IMR-90 (cell line): ENCODE measurements at regions not wholly inside any gene's neighbourhood (a gene's known extent, or its start where the extent isn't known, plus 50 kb on each side); places are given as distances from the start of the nearest gene placed in this dataset.

Source experiments
- BHLHE40 ChIP-seq: fragments of 150-350 bp; IDR thresholded peaks from 2 replicates; pipeline ENCODE4 v1.6.1; 2016; ENCODE audit warnings: mild to moderate bottlenecking, low read depth, low read length
- CEBPB ChIP-seq: IDR thresholded peaks from 2 replicates; pipeline ENCODE4 v1.6.1; 2012; ENCODE audit warnings: low read depth, low read length, improper control_type of control experiment
- CTCF ChIP-seq: conservative IDR thresholded peaks from 2 replicates; pipeline ENCODE4 v1.5.1; 2012; ENCODE audit warnings: mild to moderate bottlenecking, low read depth, low read length, improper control_type of control experiment
- MAZ ChIP-seq: IDR thresholded peaks from 2 replicates; pipeline ENCODE4 v1.6.1; 2012; ENCODE audit warnings: low read depth, mild to moderate bottlenecking, low read length, improper control_type of control experiment, moderate library complexity, borderline replicate concordance
- MXI1 ChIP-seq: IDR thresholded peaks from 2 replicates; pipeline ENCODE4 v1.6.1; 2012; ENCODE audit warnings: low read depth, mild to moderate bottlenecking, low read length, moderate library complexity, borderline replicate concordance
- NFE2L2 ChIP-seq: fragments of 150-350 bp; IDR thresholded peaks from 2 replicates; pipeline ENCODE4 v1.6.1; 2016; ENCODE audit warnings: low read depth, mild to moderate bottlenecking, low read length
- POLR2A ChIP-seq: IDR thresholded peaks from 2 replicates; pipeline ENCODE4 v1.6.1; 2012; ENCODE audit warnings: mild to moderate bottlenecking, low read depth, low read length
- RAD21 ChIP-seq: IDR thresholded peaks from 2 replicates; pipeline ENCODE4 v1.6.1; 2012; ENCODE audit warnings: low read length, improper control_type of control experiment
- RFX5 ChIP-seq: IDR thresholded peaks from 2 replicates; pipeline ENCODE4 v1.8.0; 2012; ENCODE audit warnings: low read depth, mild to moderate bottlenecking, low read length, moderate library complexity
- TF ChIP-seq, protein P1 (sequence below): fragments of 150-350 bp; IDR thresholded peaks from 2 replicates; pipeline ENCODE4 v1.6.1; 2016; ENCODE audit warnings: low read depth, mild to moderate bottlenecking, low read length, moderate library complexity, borderline replicate concordance

DNA sequence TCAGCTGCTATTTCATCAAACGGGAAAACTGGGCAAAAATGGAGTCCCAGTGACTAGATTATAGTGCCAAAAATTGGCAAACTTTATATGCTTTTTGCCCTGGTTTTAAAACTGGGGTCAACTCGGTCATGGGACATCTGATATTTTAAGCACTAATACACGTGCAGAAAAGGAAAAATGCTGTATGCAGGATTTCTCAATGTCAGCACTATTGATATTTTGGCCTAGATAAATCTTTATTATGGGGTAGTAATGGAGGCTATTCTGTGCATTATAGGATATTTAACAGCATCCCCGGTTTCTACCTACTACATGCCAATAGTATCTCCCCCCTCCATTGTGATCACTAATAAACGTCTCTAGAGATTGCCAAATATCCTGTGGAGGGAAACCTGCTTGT is 870.9 kb upstream of the IGFBP7 start:
- TF ChIP-seq CTCF (no peak), BHLHE40 (no peak), RAD21 (no peak), CEBPB (no peak), POLR2A (no peak), NFE2L2 (no peak), RFX5 (no peak), MXI1 (no peak), MAZ (no peak)
- TF ChIP-seq, protein P1, sequence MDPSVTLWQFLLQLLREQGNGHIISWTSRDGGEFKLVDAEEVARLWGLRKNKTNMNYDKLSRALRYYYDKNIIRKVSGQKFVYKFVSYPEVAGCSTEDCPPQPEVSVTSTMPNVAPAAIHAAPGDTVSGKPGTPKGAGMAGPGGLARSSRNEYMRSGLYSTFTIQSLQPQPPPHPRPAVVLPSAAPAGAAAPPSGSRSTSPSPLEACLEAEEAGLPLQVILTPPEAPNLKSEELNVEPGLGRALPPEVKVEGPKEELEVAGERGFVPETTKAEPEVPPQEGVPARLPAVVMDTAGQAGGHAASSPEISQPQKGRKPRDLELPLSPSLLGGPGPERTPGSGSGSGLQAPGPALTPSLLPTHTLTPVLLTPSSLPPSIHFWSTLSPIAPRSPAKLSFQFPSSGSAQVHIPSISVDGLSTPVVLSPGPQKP, result no peak
